OCI-LY3 (cell line): ENCODE measurements at regions not wholly inside any gene's neighbourhood (a gene's known extent, or its start where the extent isn't known, plus 50 kb on each side); places are given as distances from the start of the nearest gene placed in this dataset.

Experiments
- H2AFZ ChIP-seq: fragments of 200-600, 300-600 bp; shearing (Covaris generic); 2 replicates; pipeline ENCODE4 v1.6.0; 2014; ENCODE audit warnings: antibody characterized with exemption, low read depth, low read length
- H3K27ac ChIP-seq: fragments of 200-600, 300-600 bp; sonication (generic); 2 replicates; pipeline ENCODE4 v1.5.1; 2014; ENCODE audit warnings: mild to moderate bottlenecking, low read length, moderate library complexity, mixed read lengths
- H3K27me3 ChIP-seq: fragments of 200-600, 300-600 bp; sonication (generic); 2 replicates; pipeline ENCODE4 v1.6.1; 2014; ENCODE audit warnings: low read depth, low read length, mixed read lengths
- H3K36me3 ChIP-seq: fragments of 200-600, 300-600 bp; sonication (generic); replicated peaks from 2 replicates; pipeline ENCODE3; 2014; ENCODE audit warnings: low read depth, low read length, mixed read lengths
- H3K4me1 ChIP-seq: fragments of 300-600, 200-600 bp; sonication (generic); 2 replicates; pipeline ENCODE4 v1.6.1; 2014; ENCODE audit warnings: low read length, mixed read lengths
- H3K4me2 ChIP-seq: fragments of 200-600, 300-600 bp; sonication (generic); 2 replicates; pipeline ENCODE4 v1.6.1; 2014; ENCODE audit warnings: low read length, mixed read lengths
- H3K4me3 ChIP-seq: fragments of 300-600, 200-600 bp; sonication (generic); 2 replicates; pipeline ENCODE4 v1.5.1; 2014; ENCODE audit warnings: antibody characterized with exemption, mild to moderate bottlenecking, low read length, moderate library complexity
- H3K79me2 ChIP-seq: fragments of 300-600, 200-600 bp; shearing (Covaris generic); 2 replicates; pipeline ENCODE4 v1.6.1; 2014; ENCODE audit warnings: mild to moderate bottlenecking, low read length, mixed read lengths
- H3K9ac ChIP-seq: fragments of 300-600, 200-600 bp; shearing (Covaris generic); 2 replicates; pipeline ENCODE4 v1.6.0; 2014; ENCODE audit warnings: mild to moderate bottlenecking, low read length, moderate library complexity
- H3K9me3 ChIP-seq: fragments of 200-600, 300-600 bp; shearing (Covaris generic); 2 replicates; pipeline ENCODE4 v1.6.1; 2014; ENCODE audit warnings: low read length, mixed read lengths; ENCODE audit not compliant: insufficient read depth
- H4K20me1 ChIP-seq: fragments of 200-600, 300-600 bp; sonication (generic); 2 replicates; pipeline ENCODE4 v1.6.1; 2016; ENCODE audit warnings: low read length, mixed read lengths; ENCODE audit not compliant: insufficient read depth
- CTCF ChIP-seq: fragments of 200-600, 300-600 bp; sonication (generic); IDR thresholded peaks from 2 replicates; pipeline ENCODE4 v1.5.1; 2014; ENCODE audit warnings: antibody characterized with exemption, low read length, low read depth
- EZH2phosphoT487 ChIP-seq: fragments of 200-600 bp; shearing (Covaris generic); IDR thresholded peaks from 2 replicates; pipeline ENCODE4 v1.6.1; 2018; ENCODE audit warnings: antibody characterized with exemption, mixed run types, low read depth

- no peak overlapping the region for H3K9ac ChIP-seq
- H3K4me3 ChIP-seq, result no peak overlapping the region
- no peaks in the 10 kb centered on the region for H3K79me2 ChIP-seq
- no peaks in the 10 kb centered on the region for H3K9me3 ChIP-seq
- H4K20me1 ChIP-seq, result no peaks in the 10 kb centered on the region
- no peak for TF ChIP-seq CTCF
- TF ChIP-seq EZH2phosphoT487, result no peak
- no peak overlapping the region for H3K4me2 ChIP-seq
- H2AFZ ChIP-seq, result no peak overlapping the region
- no peaks in the 10 kb centered on the region for H3K27me3 ChIP-seq
- no peak overlapping the region for H3K27ac ChIP-seq
- H3K36me3 ChIP-seq, result no peaks in the 10 kb centered on the region
- H3K4me1 ChIP-seq, result no peaks in the 10 kb centered on the region
Observed at GRCh38 chr5:35458824-35459207, 158.8 kb upstream of the SPEF2 start.

- TF ChIP-seq CTCF (no peak), EZH2phosphoT487 (no peak)
- Histone ChIP-seq H3K79me2 (no peaks in the 10 kb centered on the region), H4K20me1 (no peaks in the 10 kb centered on the region), H3K27ac (no peak overlapping the region), H3K9me3 (no peaks in the 10 kb centered on the region), H3K4me1 (no peaks in the 10 kb centered on the region), H3K4me3 (no peak overlapping the region), H3K9ac (no peak overlapping the region), H3K4me2 (no peak overlapping the region), H3K27me3 (no peaks in the 10 kb centered on the region), H3K36me3 (no peaks in the 10 kb centered on the region), H2AFZ (no peak overlapping the region)
Observed at GRCh38 chr5:35457912-35458823, 159.5 kb upstream of the SPEF2 start.

- H3K9me3 ChIP-seq, result no peaks in the 10 kb centered on the region
- TF ChIP-seq CTCF, result no peak
- no peak for TF ChIP-seq EZH2phosphoT487
- H3K36me3 ChIP-seq, result no peaks in the 10 kb centered on the region
- H3K27me3 ChIP-seq, result no peaks in the 10 kb centered on the region
- H3K4me2 ChIP-seq, result no peak overlapping the region
- H3K4me3 ChIP-seq, result no peak overlapping the region
- no peak overlapping the region for H3K27ac ChIP-seq
- H3K79me2 ChIP-seq, result no peaks in the 10 kb centered on the region
- no peak overlapping the region for H3K9ac ChIP-seq
- no peak overlapping the region for H2AFZ ChIP-seq
- H3K4me1 ChIP-seq, result no peaks in the 10 kb centered on the region
- H4K20me1 ChIP-seq, result no peaks in the 10 kb centered on the region
Observed at GRCh38 chr5:35456506-35456905, 161.2 kb upstream of the SPEF2 start.

GRCh38 chr5:35454011-35454525 is 163.6 kb upstream of the SPEF2 start:
- Histone ChIP-seq H3K27me3 (no peaks in the 10 kb centered on the region), H3K9me3 (no peaks in the 10 kb centered on the region), H3K9ac (no peak overlapping the region), H3K4me1 (no peaks in the 10 kb centered on the region), H4K20me1 (no peaks in the 10 kb centered on the region), H3K27ac (no peak overlapping the region), H3K79me2 (no peaks in the 10 kb centered on the region), H3K4me2 (no peak overlapping the region), H2AFZ (no peak overlapping the region), H3K36me3 (no peaks in the 10 kb centered on the region), H3K4me3 (no peak overlapping the region)
- TF ChIP-seq EZH2phosphoT487 (no peak), CTCF (no peak)
